Esophagus squamous epithelium (tissue), 4 donors: ENCODE measurements at regions not wholly inside any gene's neighbourhood (a gene's known extent, or its start where the extent isn't known, plus 50 kb on each side); places are given as distances from the start of the nearest gene placed in this dataset.

ENCODE experiments used
- CTCF ChIP-seq, 6 experiments: fragments of 450-650 bp in 4 of 6; fragments of 200-600 bp in 2 of 6; sonication (generic) in 2 of 6; IDR thresholded peaks; one replicate each; pipeline ENCODE4 v1.5.1; 2016 to 2019; ENCODE audit warnings: antibody characterized with exemption in 6 of 6, mild to moderate bottlenecking in 4 of 6, moderate library complexity in 4 of 6
- POLR2A ChIP-seq, 4 donors: fragments of 450-650 bp; IDR thresholded peaks; one replicate each; pipeline ENCODE4 v1.6.1; 2017; ENCODE audit warnings: antibody characterized with exemption in 4 of 4, mild to moderate bottlenecking in 4 of 4, moderate library complexity in 3 of 4

GRCh38 chr14:55980970-55981369, 137.2 kb upstream of the PELI2 start:
- TF ChIP-seq CTCF (IDR thresholded peaks at IDR 0.05) (no peak), POLR2A (IDR thresholded peaks at IDR 0.05) (no peak)
